ENCODE measurements at regions not wholly inside any gene's neighbourhood (a gene's known extent, or its start where the extent isn't known, plus 50 kb on each side); places are given as distances from the start of the nearest gene placed in this dataset.
"Not testable (repeated sequence)": the region's sequence is repeated elsewhere in the genome, so short reads cannot be mapped to it uniquely, and the experiment has no call there.

GRCh38 chr20:30728271-30728885 lies 529.1 kb upstream of the DEFB115 start:
- not testable (repeated sequence) for H3K27ac Mint-ChIP-seq; H3K4me1 Mint-ChIP-seq (ENCODE audit: low read depth); H3K27me3 Mint-ChIP-seq (ENCODE audit: low read depth); H3K4me3 Mint-ChIP-seq; H3K36me3 Mint-ChIP-seq (ENCODE audit: low read depth)
- H3K9me3 Mint-ChIP-seq: peaks cover 18% of the 10 kb centered on the region
